ENCODE measurements at regions not wholly inside any gene's neighbourhood (a gene's known extent, or its start where the extent isn't known, plus 50 kb on each side); places are given as distances from the start of the nearest gene placed in this dataset.

GRCh38 chr2:186101616-186102015, 363.0 kb downstream of the FSIP2 start:
- H3K9me3 ChIP-seq: no peaks in the 10 kb centered on the region
- H3K27me3 ChIP-seq: no peaks in the 10 kb centered on the region
- H3K4me1 ChIP-seq: no peaks in the 10 kb centered on the region
- DNase-seq: no peak
- no peak for TF ChIP-seq CTCF (IDR thresholded peaks at IDR 0.05)
- no peaks in the 10 kb centered on the region for H3K36me3 ChIP-seq
- H3K9ac ChIP-seq (ENCODE audit: low read depth in 2 of 2, low read length in 2 of 2): no peak overlapping the region
- no peak overlapping the region for H3K4me3 ChIP-seq
- intact Hi-C loops (cut with DNase I): no loop called here
- H3K27ac ChIP-seq: no peak overlapping the region

DNA sequence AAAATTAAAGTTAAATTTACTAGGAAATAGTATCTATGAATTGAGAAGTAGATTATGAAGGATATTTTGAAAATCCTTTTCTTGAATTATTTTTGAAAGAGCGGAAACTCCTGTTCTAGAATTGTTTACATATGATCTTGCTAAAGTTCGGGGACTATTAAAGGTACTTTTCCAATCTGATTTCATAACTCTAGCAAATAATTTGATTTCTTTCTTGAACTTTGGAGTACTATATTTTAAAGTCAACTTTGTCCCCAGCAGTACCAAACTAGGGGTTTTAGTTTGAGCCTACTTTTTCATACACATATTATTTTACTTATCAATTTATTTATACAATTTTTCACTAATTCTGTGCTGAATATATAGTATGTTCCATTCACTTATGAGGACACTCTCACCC, 364.7 kb downstream of the FSIP2 start:
- Histone ChIP-seq H3K4me3 (no peak overlapping the region), H3K27me3 (no peaks in the 10 kb centered on the region), H3K27ac (no peak overlapping the region), H3K9ac (ENCODE audit: low read depth in 2 of 2, low read length in 2 of 2) (no peak overlapping the region), H3K9me3 (no peaks in the 10 kb centered on the region), H3K4me1 (no peaks in the 10 kb centered on the region), H3K36me3 (no peaks in the 10 kb centered on the region)
- DNase-seq: no peak
- TF ChIP-seq CTCF (IDR thresholded peaks at IDR 0.05): no peak
- intact Hi-C loops (cut with DNase I): no loop called here

GRCh38 chr2:186105016-186105724, 366.6 kb downstream of the FSIP2 start:
- H3K27me3 ChIP-seq: no peaks in the 10 kb centered on the region
- intact Hi-C loops (cut with DNase I): no loop called here
- no peaks in the 10 kb centered on the region for H3K36me3 ChIP-seq
- no peak overlapping the region for H3K27ac ChIP-seq
- no peak for TF ChIP-seq CTCF (IDR thresholded peaks at IDR 0.05)
- H3K9ac ChIP-seq (ENCODE audit: low read depth in 2 of 2, low read length in 2 of 2): no peak overlapping the region
- no peaks in the 10 kb centered on the region for H3K9me3 ChIP-seq
- no peak for DNase-seq
- no peaks in the 10 kb centered on the region for H3K4me1 ChIP-seq
- H3K4me3 ChIP-seq: no peak overlapping the region

DNA sequence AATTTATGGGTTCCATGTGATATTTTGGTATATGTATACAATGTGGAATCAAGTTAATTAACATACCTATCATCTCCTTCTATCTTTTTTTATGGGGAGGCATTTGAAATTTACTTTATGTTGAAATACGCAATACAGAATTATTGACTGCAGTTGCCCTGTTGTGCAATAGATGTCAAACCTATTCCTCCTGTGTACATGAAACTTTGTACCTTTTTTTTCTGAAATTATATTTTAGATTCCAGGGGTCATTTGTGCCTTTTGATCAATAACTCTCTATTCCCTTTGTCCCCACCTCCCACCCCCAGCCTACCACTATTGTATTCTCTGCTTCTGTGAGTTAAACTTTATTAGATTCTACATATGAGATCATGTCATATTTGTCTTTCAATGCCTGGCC, 369.9 kb downstream of the FSIP2 start:
- Histone ChIP-seq H3K9me3 (no peaks in the 10 kb centered on the region), H3K27ac (no peak overlapping the region), H3K27me3 (no peaks in the 10 kb centered on the region), H3K4me3 (no peak overlapping the region), H3K4me1 (no peaks in the 10 kb centered on the region), H3K9ac (ENCODE audit: low read depth in 2 of 2, low read length in 2 of 2) (no peak overlapping the region), H3K36me3 (no peaks in the 10 kb centered on the region)
- DNase-seq: no peak
- TF ChIP-seq CTCF (IDR thresholded peaks at IDR 0.05): no peak
- intact Hi-C loops (cut with DNase I): no loop called here

GRCh38 chr2:186113284-186113683, 372.8 kb upstream of the ZC3H15 start:
- no peak for DNase-seq
- Histone ChIP-seq H3K4me3 (no peak overlapping the region), H3K36me3 (no peaks in the 10 kb centered on the region), H3K4me1 (no peaks in the 10 kb centered on the region), H3K27ac (no peak overlapping the region), H3K9me3 (no peaks in the 10 kb centered on the region), H3K27me3 (no peaks in the 10 kb centered on the region), H3K9ac (ENCODE audit: low read depth in 2 of 2, low read length in 2 of 2) (no peak overlapping the region)
- intact Hi-C loops (cut with DNase I): no loop called here
- TF ChIP-seq CTCF (IDR thresholded peaks at IDR 0.05): no peak
